Rectal smooth muscle tissue (tissue), 1 donor: ENCODE measurements at regions not wholly inside any gene's neighbourhood (a gene's known extent, or its start where the extent isn't known, plus 50 kb on each side); places are given as distances from the start of the nearest gene placed in this dataset.
"Not testable (repeated sequence)": the region's sequence is repeated elsewhere in the genome, so short reads cannot be mapped to it uniquely, and the experiment has no call there.

Source experiments
- H3K27ac ChIP-seq: one replicate; pipeline ENCODE4 v1.7.0; 2013; ENCODE audit warnings: low read depth, low read length, inconsistent platforms
- H3K27me3 ChIP-seq: one replicate; pipeline ENCODE4 v1.7.0; 2013; ENCODE audit warnings: low read length; ENCODE audit not compliant: control insufficient read depth, insufficient read depth
- H3K36me3 ChIP-seq: one replicate; pipeline ENCODE4 v1.7.0; 2013; ENCODE audit warnings: low read length; ENCODE audit not compliant: control insufficient read depth, insufficient read depth
- H3K4me1 ChIP-seq: one replicate; pipeline ENCODE4 v1.7.0; 2013; ENCODE audit warnings: low read length; ENCODE audit not compliant: control insufficient read depth, insufficient read depth
- H3K4me3 ChIP-seq: one replicate; pipeline ENCODE4 v1.7.0; 2013; ENCODE audit warnings: low read length
- H3K9ac ChIP-seq: one replicate; pipeline ENCODE4 v1.7.0; 2013; ENCODE audit warnings: low read length

DNA sequence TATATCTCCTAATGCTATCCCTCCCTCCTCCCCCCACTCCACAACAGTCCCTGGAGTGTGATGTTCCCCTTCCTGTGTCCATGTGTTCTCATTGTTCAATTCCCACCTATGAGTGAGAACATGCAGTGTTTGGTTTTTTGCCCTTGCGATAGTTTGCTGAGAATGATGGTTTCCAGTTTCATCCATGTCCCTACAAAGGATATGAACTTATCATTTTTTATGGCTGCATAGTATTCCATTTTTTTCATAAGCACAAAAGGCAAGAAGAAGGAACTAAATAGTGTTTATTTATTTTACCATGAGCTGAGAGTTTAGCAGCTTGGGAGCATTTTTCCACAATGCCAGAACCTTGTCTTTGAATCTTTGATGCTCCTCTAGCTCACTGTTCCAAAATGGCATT lies 113.6 kb upstream of the OR4E1 start:
- not testable (repeated sequence) for H3K4me3 ChIP-seq

DNA sequence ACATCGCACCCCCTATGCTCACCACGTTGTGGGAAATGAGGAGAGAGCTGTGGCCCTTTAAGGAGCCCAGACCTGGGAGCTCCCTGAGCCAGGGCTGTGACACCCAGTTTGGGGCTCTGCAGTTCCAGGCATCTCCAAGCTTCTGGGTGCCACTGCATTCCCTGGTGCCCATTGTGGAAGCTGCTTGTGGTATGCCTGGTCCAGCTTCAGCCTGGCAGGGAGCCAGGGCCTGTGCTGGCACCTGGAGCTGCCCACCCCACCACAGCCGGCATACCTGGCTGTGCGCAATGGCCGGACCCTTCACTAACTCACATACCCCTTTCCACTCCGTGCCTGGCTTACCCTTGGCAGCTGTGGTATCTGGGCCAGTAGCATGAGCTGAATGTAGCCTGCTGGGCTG lies 107.9 kb upstream of the OR4E1 start:
- no peaks in the 10 kb centered on the region for H3K36me3 ChIP-seq
- H3K4me3 ChIP-seq = no peak overlapping the region
- H3K27me3 ChIP-seq = no peaks in the 10 kb centered on the region
- no peak overlapping the region for H3K27ac ChIP-seq
- no peaks in the 10 kb centered on the region for H3K4me1 ChIP-seq
- no peak overlapping the region for H3K9ac ChIP-seq

More for the DNA sequence above, 113.6 kb upstream of the OR4E1 start:
- not testable (repeated sequence) for H3K36me3 ChIP-seq, H3K9ac ChIP-seq, H3K27me3 ChIP-seq, H3K4me1 ChIP-seq, H3K27ac ChIP-seq

DNA sequence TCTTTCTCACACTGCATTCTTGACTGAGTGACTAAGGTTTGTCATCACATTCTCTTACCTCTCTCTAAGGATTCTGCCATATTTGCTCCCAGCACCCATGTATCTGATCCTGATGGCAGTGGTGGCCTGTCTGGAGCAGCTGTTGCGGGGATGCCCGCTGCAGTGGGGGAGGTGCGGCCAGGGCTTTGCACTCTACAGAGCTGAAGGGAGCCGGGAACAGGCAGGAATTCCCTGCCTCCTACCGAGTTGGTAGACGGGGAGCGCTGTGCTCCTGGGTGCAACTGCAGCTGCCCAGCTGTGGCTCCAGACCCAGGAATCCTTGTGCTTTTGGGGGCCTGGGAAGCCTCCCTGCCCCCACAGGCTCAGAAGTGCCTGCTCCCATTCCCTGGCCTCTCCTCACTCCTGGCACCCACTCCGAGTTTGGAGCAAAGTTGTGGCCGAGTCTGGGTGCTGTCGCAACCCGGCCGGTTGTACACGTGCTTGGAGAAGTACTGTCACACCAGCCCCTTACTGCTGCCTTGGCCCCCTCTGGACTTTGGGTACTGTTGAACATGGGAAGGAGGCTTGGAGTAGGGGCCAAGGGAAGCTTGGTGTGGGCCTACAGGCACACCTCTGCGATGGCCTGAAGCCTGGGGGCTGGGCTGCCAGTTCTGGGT lies 106.9 kb upstream of the OR4E1 start:
- H3K4me1 ChIP-seq = no peaks in the 10 kb centered on the region
- H3K9ac ChIP-seq = no peak overlapping the region
- no peaks in the 10 kb centered on the region for H3K27me3 ChIP-seq
- H3K36me3 ChIP-seq = no peaks in the 10 kb centered on the region
- no peak overlapping the region for H3K4me3 ChIP-seq
- H3K27ac ChIP-seq = no peak overlapping the region

DNA sequence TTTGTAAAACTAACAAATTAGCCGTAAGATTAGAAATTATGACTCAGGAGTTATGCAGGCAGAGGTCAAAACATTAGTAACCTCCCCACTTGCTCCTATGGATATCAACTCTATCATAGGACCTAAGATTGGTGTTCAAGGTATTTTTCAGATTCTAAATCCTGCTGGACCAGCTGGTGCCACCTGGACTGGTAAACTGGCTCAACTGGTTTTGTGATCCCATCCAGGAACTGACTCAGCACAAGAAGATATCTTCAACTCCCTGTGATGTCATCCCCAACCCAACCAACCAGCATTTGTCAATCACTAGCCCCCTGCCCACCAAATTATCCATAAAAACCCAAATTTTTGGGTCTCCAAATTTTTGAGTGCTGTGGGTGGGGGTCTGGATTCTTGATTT lies 98.1 kb upstream of the OR4E1 start:
- Histone ChIP-seq H3K4me3 (no peak overlapping the region), H3K36me3 (no peaks in the 10 kb centered on the region), H3K4me1 (no peaks in the 10 kb centered on the region), H3K27me3 (no peaks in the 10 kb centered on the region), H3K9ac (no peak overlapping the region), H3K27ac (no peak overlapping the region)

DNA sequence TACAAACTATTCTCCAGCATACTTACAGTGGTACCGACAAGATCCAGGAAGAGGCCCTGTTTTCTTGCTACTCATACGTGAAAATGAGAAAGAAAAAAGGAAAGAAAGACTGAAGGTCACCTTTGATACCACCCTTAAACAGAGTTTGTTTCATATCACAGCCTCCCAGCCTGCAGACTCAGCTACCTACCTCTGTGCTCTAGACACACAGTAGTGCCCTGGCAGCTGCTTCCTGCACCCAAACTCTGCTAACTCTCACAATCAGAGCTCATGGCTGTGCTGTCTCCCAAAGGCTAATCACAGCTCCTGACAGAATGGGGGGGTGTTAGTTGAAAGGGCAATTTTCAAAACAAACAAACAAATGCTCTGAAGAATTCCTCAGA lies 95.2 kb upstream of the OR4E1 start:
- H3K4me3 ChIP-seq = no peak overlapping the region

DNA sequence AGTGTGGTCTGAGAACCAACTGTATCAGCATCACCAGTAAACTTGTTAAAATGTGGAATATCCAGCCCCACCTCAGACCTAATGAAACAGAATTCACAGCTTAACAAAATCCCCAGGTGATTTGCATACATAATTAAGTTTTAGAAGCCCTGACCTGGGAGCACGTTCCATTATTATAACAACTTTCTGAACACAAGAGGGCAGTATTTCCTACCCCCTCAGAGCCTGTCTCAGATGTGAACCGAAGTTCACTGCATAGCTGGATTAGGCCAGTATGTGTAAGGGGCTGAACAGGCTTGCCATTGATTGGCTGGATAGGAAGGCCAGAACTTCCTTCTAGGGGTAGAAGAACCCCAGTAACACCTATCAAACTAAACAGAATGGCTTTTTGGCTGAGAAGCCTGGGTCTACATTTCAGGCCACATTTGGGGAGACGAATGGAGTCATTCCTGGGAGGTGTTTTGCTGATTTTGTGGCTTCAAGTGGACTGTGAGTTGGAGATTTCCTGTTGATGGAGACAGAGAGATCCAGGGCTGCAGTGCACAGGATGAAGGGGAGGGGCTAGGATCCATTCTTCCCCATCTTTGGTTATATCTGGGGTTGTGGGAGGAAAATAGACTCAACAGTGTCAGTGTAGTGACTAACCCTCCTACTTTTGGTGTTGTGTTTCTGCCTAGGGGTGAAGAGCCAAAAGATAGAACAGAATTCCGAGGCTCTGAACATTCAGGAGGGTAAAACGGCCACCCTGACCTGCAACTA lies 94.7 kb upstream of the OR4E1 start:
- no peaks in the 10 kb centered on the region for H3K27me3 ChIP-seq
- no peaks in the 10 kb centered on the region for H3K4me1 ChIP-seq
- no peak overlapping the region for H3K4me3 ChIP-seq
- no peaks in the 10 kb centered on the region for H3K36me3 ChIP-seq
- no peak overlapping the region for H3K27ac ChIP-seq
- no peak overlapping the region for H3K9ac ChIP-seq

More for the DNA sequence above, 95.2 kb upstream of the OR4E1 start:
- no peaks in the 10 kb centered on the region for H3K36me3 ChIP-seq
- H3K27me3 ChIP-seq = no peaks in the 10 kb centered on the region
- H3K27ac ChIP-seq = no peak overlapping the region
- no peaks in the 10 kb centered on the region for H3K4me1 ChIP-seq
- H3K9ac ChIP-seq = no peak overlapping the region

DNA sequence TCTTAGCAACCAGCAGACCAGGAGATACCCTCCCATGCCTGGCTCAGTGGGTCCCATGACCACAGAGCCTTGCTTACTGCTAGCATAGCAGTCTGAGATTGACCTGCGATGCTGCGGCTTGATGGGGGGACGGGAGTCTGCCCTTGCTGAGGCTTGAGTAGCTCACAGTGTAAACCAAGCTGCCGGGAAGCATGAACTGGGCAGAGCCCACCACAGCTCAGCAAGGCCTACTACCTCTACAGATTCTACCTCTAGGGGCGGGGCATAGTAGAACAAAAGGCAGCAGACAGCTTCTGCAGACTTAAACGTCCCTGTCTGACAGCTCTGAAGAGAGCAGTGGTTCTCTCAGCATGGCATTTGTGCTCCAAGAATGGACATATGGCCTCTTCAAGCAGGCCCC lies 86.7 kb upstream of the OR4E1 start:
- H3K4me3 ChIP-seq, H3K36me3 ChIP-seq, H3K27me3 ChIP-seq, H3K9ac ChIP-seq, H3K27ac ChIP-seq, H3K4me1 ChIP-seq: not testable (repeated sequence)

DNA sequence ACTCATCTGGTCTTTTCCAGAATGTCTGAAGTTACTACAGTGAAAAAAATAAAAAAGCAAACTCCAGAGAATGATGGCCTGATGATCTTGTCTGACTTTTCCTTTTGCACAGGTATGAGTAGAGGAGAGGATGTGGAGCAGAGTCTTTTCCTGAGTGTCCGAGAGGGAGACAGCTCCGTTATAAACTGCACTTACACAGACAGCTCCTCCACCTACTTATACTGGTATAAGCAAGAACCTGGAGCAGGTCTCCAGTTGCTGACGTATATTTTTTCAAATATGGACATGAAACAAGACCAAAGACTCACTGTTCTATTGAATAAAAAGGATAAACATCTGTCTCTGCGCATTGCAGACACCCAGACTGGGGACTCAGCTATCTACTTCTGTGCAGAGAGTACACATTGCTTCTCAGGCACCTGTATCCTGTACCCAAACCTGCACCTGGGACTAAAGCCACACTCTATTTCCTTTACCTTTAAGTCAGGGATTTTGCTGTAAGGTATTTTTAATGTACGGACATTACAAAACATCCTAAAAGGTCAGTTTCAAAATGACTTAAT lies 75.8 kb upstream of the OR4E1 start:
- H3K9ac ChIP-seq = no peak overlapping the region
- H3K27me3 ChIP-seq = no peaks in the 10 kb centered on the region
- H3K27ac ChIP-seq = no peak overlapping the region
- H3K4me3 ChIP-seq = no peak overlapping the region
- H3K36me3 ChIP-seq = no peaks in the 10 kb centered on the region
- H3K4me1 ChIP-seq = no peaks in the 10 kb centered on the region

DNA sequence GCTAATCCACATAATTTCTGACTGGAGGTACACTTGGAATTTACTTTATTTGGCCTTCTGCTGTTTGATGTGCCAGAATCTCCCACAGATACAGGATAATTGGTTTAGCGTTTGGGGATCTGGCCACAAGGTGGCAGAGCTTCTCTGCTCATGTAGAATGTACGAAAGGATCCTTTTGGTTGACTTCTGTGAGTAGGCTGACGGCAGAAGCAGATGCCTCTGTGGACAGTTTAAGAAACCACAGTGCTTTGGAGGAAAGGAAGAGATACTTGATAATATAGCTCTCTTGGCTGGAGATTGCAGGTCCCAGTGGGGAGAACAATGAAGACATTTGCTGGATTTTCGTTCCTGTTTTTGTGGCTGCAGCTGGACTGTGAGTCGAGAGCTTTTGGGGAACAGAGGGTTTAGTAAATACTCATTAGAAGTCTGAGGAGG lies 75.3 kb upstream of the OR4E1 start:
- no peaks in the 10 kb centered on the region for H3K36me3 ChIP-seq
- no peak overlapping the region for H3K4me3 ChIP-seq
- no peaks in the 10 kb centered on the region for H3K27me3 ChIP-seq
- H3K9ac ChIP-seq = no peak overlapping the region
- H3K4me1 ChIP-seq = no peaks in the 10 kb centered on the region
- H3K27ac ChIP-seq = no peak overlapping the region

DNA sequence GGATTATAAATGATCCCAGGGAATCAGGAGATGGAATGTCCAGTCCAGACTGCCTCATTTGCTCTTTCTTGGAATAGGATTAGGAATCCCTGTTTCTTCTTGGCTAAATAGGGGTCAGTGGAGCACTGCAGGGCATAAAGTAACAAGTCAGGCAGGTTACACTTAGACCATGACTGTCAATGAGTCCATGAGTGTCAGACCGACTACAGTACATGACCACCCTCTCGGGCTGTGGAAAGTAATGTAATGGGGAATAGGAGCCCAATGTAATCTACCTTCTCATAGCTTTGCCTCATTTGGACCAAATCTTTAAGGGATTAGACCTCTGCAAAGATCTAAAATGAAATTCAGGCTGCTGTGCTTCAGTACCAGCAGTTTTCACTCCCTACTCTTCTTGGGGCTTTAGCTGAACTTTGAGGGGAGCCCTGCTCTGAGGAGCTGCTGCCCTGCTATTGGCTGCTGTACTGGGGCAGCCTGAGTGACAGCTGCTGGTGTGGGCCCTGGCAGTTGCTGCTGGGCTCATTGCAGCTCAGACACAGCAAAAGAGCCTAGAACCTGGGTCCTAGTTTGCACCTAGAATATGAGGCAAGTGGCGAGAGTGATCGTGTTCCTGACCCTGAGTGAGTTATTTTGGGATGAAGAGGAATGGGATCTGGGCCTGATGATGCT lies 62.2 kb upstream of the OR4E1 start:
- H3K4me3 ChIP-seq = no peak overlapping the region
- no peak overlapping the region for H3K9ac ChIP-seq
- H3K36me3 ChIP-seq = no peaks in the 10 kb centered on the region
- H3K27ac ChIP-seq = no peak overlapping the region
- H3K27me3 ChIP-seq = peaks cover 3% of the 10 kb centered on the region
- H3K4me1 ChIP-seq = no peaks in the 10 kb centered on the region

DNA sequence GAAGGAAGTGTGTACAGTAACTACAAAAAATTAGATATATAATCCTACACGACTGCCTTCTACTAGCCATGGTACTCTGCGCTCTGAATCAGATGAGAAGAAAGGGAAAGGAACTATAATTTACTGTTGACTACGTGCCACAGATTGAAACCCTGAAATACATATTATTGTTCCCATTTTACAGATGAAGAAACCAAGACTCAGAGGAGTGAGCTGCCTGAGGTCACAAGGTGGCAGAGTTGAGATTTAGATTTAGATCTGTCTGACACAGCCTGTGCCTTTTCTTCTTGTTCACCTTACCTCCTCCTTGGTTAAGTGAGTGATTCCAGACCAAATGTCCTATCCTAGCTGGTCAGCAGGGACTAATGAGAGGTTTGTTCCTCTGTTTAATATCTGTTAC lies 61.6 kb upstream of the OR4E1 start:
- H3K27ac ChIP-seq = no peak overlapping the region
- no peak overlapping the region for H3K9ac ChIP-seq
- no peak overlapping the region for H3K4me3 ChIP-seq
- no peaks in the 10 kb centered on the region for H3K36me3 ChIP-seq
- H3K27me3 ChIP-seq = peaks cover 3% of the 10 kb centered on the region
- no peaks in the 10 kb centered on the region for H3K4me1 ChIP-seq

DNA sequence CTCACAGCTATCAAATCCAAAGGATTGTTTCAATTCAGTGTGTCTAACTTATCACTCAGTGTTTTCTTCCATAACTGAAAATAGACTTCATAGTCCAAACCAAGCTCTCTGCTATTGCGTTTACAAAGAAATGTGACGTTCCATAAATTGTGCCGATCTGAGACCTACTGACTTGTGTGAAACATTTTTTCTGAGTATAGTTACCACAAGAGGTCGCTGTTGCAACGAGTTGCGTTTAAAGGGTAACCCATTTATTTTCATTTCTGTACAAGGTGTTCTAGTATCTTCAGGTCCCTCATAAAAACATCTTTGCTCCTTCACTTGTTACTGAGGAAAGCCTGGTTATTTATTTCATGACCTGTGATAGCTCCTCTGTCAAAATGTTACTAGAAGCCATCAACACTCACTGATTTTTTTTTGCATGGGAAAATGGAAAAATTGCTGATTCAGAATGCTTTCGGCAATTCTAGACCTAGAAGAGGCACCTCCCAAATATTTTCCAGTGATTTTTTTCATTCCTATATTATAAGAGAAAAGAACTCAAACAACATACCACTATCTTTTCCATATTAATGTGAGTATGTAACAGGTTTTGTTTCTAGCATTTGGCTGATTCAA lies 60.9 kb upstream of the OR4E1 start:
- no peaks in the 10 kb centered on the region for H3K4me1 ChIP-seq
- H3K27ac ChIP-seq = no peak overlapping the region
- no peaks in the 10 kb centered on the region for H3K36me3 ChIP-seq
- H3K9ac ChIP-seq = no peak overlapping the region
- H3K27me3 ChIP-seq = peaks cover 3% of the 10 kb centered on the region
- no peak overlapping the region for H3K4me3 ChIP-seq
